Fibroblast of lung (primary cell): ENCODE measurements at regions not wholly inside any gene's neighbourhood (a gene's known extent, or its start where the extent isn't known, plus 50 kb on each side); places are given as distances from the start of the nearest gene placed in this dataset.

ENCODE experiments used
- DNase-seq, 2 donors: peaks; one replicate each; pipeline versions ENCODE4 v3.0.0 to v3.0.0-alpha.2; 2010; ENCODE audit warnings: low read depth in 2 of 2
- H2AFZ ChIP-seq: 2 replicates; pipeline ENCODE4 v1.5.1; 2012; ENCODE audit warnings: low read length, control low read depth, inconsistent platforms
- H3K27ac ChIP-seq: 2 replicates; pipeline ENCODE4 v1.5.1; 2011; ENCODE audit warnings: low read length, control low read depth; ENCODE audit not compliant: insufficient read depth
- H3K27me3 ChIP-seq: 2 replicates; pipeline ENCODE4 v1.5.1; 2011; ENCODE audit warnings: mild to moderate bottlenecking, low read length; ENCODE audit not compliant: control insufficient read depth, insufficient read depth
- H3K36me3 ChIP-seq: 2 replicates; pipeline ENCODE4 v1.5.1; 2011; ENCODE audit warnings: low read length; ENCODE audit not compliant: control insufficient read depth, insufficient read depth
- H3K4me1 ChIP-seq: 2 replicates; pipeline ENCODE4 v1.5.1; 2011; ENCODE audit warnings: low read length; ENCODE audit not compliant: control insufficient read depth, insufficient read depth; ENCODE audit errors: extremely low read depth
- H3K4me2 ChIP-seq: 2 replicates; pipeline ENCODE4 v1.5.1; 2011; ENCODE audit warnings: low read length, control low read depth; ENCODE audit not compliant: insufficient read depth; ENCODE audit errors: extremely low read depth
- H3K4me3 ChIP-seq, 4 experiments: fragments of 200-600 bp in 1 of 4; sonication (generic) in 1 of 4; replicated peaks in 1 of 4; 2 replicates each; pipeline ENCODE4 v1.5.1; 2011 to 2016; ENCODE audit warnings: low read length in 4 of 4, low read depth in 3 of 4, mild to moderate bottlenecking in 3 of 4, control low read depth in 2 of 4, inconsistent platforms in 1 of 4, mixed read lengths in 1 of 4; ENCODE audit not compliant: insufficient read depth in 1 of 4; ENCODE audit errors: control extremely low read depth in 1 of 4
- H3K79me2 ChIP-seq: 2 replicates; pipeline ENCODE4 v1.5.1; 2012; ENCODE audit warnings: mild to moderate bottlenecking, low read length, inconsistent platforms; ENCODE audit not compliant: control insufficient read depth, insufficient read depth
- H3K9ac ChIP-seq: 2 replicates; pipeline ENCODE4 v1.5.1; 2011; ENCODE audit warnings: mild to moderate bottlenecking, low read length, control low read depth; ENCODE audit not compliant: insufficient read depth
- H3K9me3 ChIP-seq: 2 replicates; pipeline ENCODE4 v1.5.1; 2012; ENCODE audit warnings: low read depth, low read length; ENCODE audit not compliant: control insufficient read depth, insufficient read depth
- H4K20me1 ChIP-seq: 2 replicates; pipeline ENCODE4 v1.5.1; 2011; ENCODE audit warnings: low read length; ENCODE audit not compliant: control insufficient read depth, insufficient read depth; ENCODE audit errors: extremely low read depth
- CTCF ChIP-seq, 2 donors: IDR thresholded peaks in 1 of 2; conservative IDR thresholded peaks in 1 of 2; 1 replicate in 1 of 2; 2 replicates in 1 of 2; pipeline ENCODE4 v1.5.1; 2011 to 2012; ENCODE audit warnings: low read length in 2 of 2, control low read depth in 1 of 2, inconsistent platforms in 1 of 2, low read depth in 1 of 2, mild to moderate bottlenecking in 1 of 2
- EZH2 ChIP-seq: IDR thresholded peaks from 2 replicates; pipeline ENCODE4 v1.5.1; 2012; ENCODE audit warnings: low read length, control low read depth, mild to moderate bottlenecking; ENCODE audit errors: missing control alignments

DNA sequence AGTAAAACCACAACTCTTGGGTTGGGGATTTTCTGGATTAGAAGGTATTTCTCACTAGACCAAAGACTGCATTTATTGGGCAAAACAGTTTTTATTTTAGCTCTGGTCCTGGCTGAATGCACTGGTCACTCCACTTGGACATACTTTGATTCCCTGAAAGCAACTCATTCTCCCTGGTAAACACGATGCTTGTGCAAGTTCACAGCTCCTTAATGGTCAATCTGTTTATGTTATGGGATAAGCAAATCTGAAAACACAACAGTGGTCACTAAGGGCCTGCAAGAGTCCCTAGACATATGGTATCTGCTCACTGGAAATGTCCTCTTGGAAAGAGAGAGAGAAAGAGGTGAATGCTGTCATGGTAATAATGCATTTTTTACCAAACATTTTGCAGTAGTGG lies 559.8 kb downstream of the CDH26 start:
- Histone ChIP-seq H3K79me2 (no peaks in the 10 kb centered on the region), H3K4me1 (peaks cover 1% of the 10 kb centered on the region), H2AFZ (no peak overlapping the region), H4K20me1 (no peaks in the 10 kb centered on the region), H3K27me3 (no peaks in the 10 kb centered on the region), H3K36me3 (no peaks in the 10 kb centered on the region), H3K4me2 (no peak overlapping the region), H3K27ac (no peak overlapping the region), H3K9me3 (no peaks in the 10 kb centered on the region), H3K9ac (no peak overlapping the region), H3K4me3 (no peak overlapping the region)
- no peak for DNase-seq
- TF ChIP-seq CTCF (conservative IDR thresholded peaks at IDR 0.05 in 1 of 2, IDR thresholded peaks at IDR 0.05 in 1 of 2; ENCODE audit: low read depth in 1 of 2, low read length in 2 of 2) (no peak), EZH2 (no peak)

- no peak overlapping the region for H3K4me2 ChIP-seq
- no peak overlapping the region for H3K27ac ChIP-seq
- no peak overlapping the region for H3K4me3 ChIP-seq
- DNase-seq: no peak
- H3K4me1 ChIP-seq: no peaks in the 10 kb centered on the region
- H3K79me2 ChIP-seq: no peaks in the 10 kb centered on the region
- H3K36me3 ChIP-seq: no peaks in the 10 kb centered on the region
- no peaks in the 10 kb centered on the region for H4K20me1 ChIP-seq
- TF ChIP-seq CTCF (conservative IDR thresholded peaks at IDR 0.05 in 1 of 2, IDR thresholded peaks at IDR 0.05 in 1 of 2; ENCODE audit: low read depth in 1 of 2, low read length in 2 of 2): no peak
- no peak for TF ChIP-seq EZH2
- H3K9me3 ChIP-seq: no peaks in the 10 kb centered on the region
- no peak overlapping the region for H3K9ac ChIP-seq
- H2AFZ ChIP-seq: no peak overlapping the region
- no peaks in the 10 kb centered on the region for H3K27me3 ChIP-seq
These were observed 567.2 kb downstream of the CDH26 start for GRCh38 chr20:60525397-60525796.

DNA sequence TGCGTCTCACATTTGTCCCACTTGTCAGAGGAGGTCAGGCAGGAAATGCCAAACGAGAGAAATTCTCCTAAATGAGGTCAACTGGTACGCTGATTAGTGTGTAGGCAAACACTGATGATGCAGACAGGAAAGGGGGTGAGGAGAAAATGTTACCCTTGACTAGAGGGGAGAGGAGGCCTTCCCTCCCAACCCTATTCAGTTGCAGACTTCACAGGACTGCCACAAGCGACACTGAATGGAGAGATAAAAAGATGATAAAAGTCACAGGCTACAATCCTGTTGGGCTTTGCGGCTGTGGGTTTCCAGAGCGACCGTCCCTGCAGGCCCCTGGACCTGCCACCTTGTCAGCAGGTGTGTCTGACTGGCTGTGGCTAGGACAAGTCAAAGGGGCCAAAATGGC lies 569.4 kb downstream of the CDH26 start:
- Histone ChIP-seq H3K4me1 (no peaks in the 10 kb centered on the region), H3K9me3 (no peaks in the 10 kb centered on the region), H3K9ac (no peak overlapping the region), H3K4me3 (no peak overlapping the region), H3K4me2 (no peak overlapping the region), H3K36me3 (no peaks in the 10 kb centered on the region), H4K20me1 (no peaks in the 10 kb centered on the region), H3K79me2 (no peaks in the 10 kb centered on the region), H2AFZ (no peak overlapping the region), H3K27me3 (no peaks in the 10 kb centered on the region), H3K27ac (no peak overlapping the region)
- TF ChIP-seq CTCF (conservative IDR thresholded peaks at IDR 0.05 in 1 of 2, IDR thresholded peaks at IDR 0.05 in 1 of 2; ENCODE audit: low read depth in 1 of 2, low read length in 2 of 2): no peak
- TF ChIP-seq EZH2: no peak
- no peak for DNase-seq
